GM21381 (cell line): ENCODE measurements at regions not wholly inside any gene's neighbourhood (a gene's known extent, or its start where the extent isn't known, plus 50 kb on each side); places are given as distances from the start of the nearest gene placed in this dataset.

ENCODE experiments used
- ATAC-seq: cut with Tn5 transposase; IDR thresholded peaks from one replicate; pipeline ENCODE4 v1.9.1; 2021; ENCODE audit warnings: mild to moderate bottlenecking, moderate library complexity; ENCODE audit not compliant: unreplicated experiment

- no peak for ATAC-seq
These were observed 57.0 kb downstream of the PHLDA1 start for GRCh38 chr12:75974323-75975187.

- ATAC-seq = no peak
These were observed 60.3 kb downstream of the PHLDA1 start for GRCh38 chr12:75971253-75971652.

- ATAC-seq = no peak
These were observed 61.3 kb downstream of the PHLDA1 start for GRCh38 chr12:75970310-75970709.

GRCh38 chr12:75969768-75970167 lies 61.8 kb downstream of the PHLDA1 start:
- no peak for ATAC-seq

- no peak for ATAC-seq
These were observed 65.9 kb downstream of the PHLDA1 start for GRCh38 chr12:75965661-75966060.

GRCh38 chr12:75964150-75964549 lies 67.4 kb downstream of the PHLDA1 start:
- ATAC-seq = no peak

- ATAC-seq = no peak
These were observed 69.7 kb downstream of the PHLDA1 start for GRCh38 chr12:75961878-75962277.

- no peak for ATAC-seq
These were observed 70.5 kb downstream of the PHLDA1 start for GRCh38 chr12:75960954-75961661.

- ATAC-seq = peak; percentile 51
These were observed 71.3 kb downstream of the PHLDA1 start for GRCh38 chr12:75960086-75960910.

GRCh38 chr12:75959506-75959905 lies 72.1 kb downstream of the PHLDA1 start:
- ATAC-seq = no peak

- no peak for ATAC-seq
These were observed 72.5 kb downstream of the PHLDA1 start for GRCh38 chr12:75959060-75959459.

GRCh38 chr12:75955251-75955650 lies 76.3 kb downstream of the PHLDA1 start:
- no peak for ATAC-seq

- ATAC-seq = no peak
These were observed 76.8 kb downstream of the PHLDA1 start for GRCh38 chr12:75954749-75955148.

- ATAC-seq = no peak
These were observed 77.5 kb downstream of the PHLDA1 start for GRCh38 chr12:75954041-75954440.

GRCh38 chr12:75953312-75953906 lies 78.2 kb downstream of the PHLDA1 start:
- no peak for ATAC-seq

GRCh38 chr12:75951399-75952278 lies 79.9 kb downstream of the PHLDA1 start:
- no peak for ATAC-seq

GRCh38 chr12:75947156-75947723 lies 84.3 kb downstream of the PHLDA1 start:
- ATAC-seq = no peak

- no peak for ATAC-seq
These were observed 86.0 kb downstream of the PHLDA1 start for GRCh38 chr12:75945581-75945980.

GRCh38 chr12:75944905-75945432 lies 86.6 kb downstream of the PHLDA1 start:
- ATAC-seq = no peak
